HL-60 (cell line): ENCODE measurements at regions not wholly inside any gene's neighbourhood (a gene's known extent, or its start where the extent isn't known, plus 50 kb on each side); places are given as distances from the start of the nearest gene placed in this dataset.
"Not testable (repeated sequence)": the region's sequence is repeated elsewhere in the genome, so short reads cannot be mapped to it uniquely, and the experiment has no call there.

ENCODE experiments used
- CTCF ChIP-seq: IDR thresholded peaks from one replicate; pipeline ENCODE4 v1.5.1; 2011; ENCODE audit warnings: low read length, control low read depth, inconsistent platforms; ENCODE audit not compliant: insufficient read depth
- GABPA ChIP-seq: IDR thresholded peaks from 2 replicates; pipeline ENCODE4 v1.6.1; 2012; ENCODE audit warnings: low read depth
- POLR2AphosphoS5 ChIP-seq: IDR thresholded peaks from 2 replicates; pipeline ENCODE4 v1.6.1; 2012; ENCODE audit warnings: low read depth
- REST ChIP-seq: IDR thresholded peaks from 2 replicates; pipeline ENCODE4 v1.6.1; 2012; ENCODE audit warnings: low read depth; ENCODE audit not compliant: insufficient replicate concordance
- SPI1 ChIP-seq: IDR thresholded peaks from 2 replicates; pipeline ENCODE4 v1.6.1; 2012; ENCODE audit warnings: low read depth, mild to moderate bottlenecking, borderline replicate concordance

- TF ChIP-seq REST, POLR2AphosphoS5, CTCF, GABPA, SPI1: not testable (repeated sequence)
These were observed 484.7 kb downstream of the GOLGA6L6 start for GRCh38 chr15:20056871-20057270.
